Liver (tissue), 3 donors: ENCODE measurements at regions not wholly inside any gene's neighbourhood (a gene's known extent, or its start where the extent isn't known, plus 50 kb on each side); places are given as distances from the start of the nearest gene placed in this dataset.

Experiments
- ATF3 ChIP-seq: IDR thresholded peaks from 2 replicates; pipeline ENCODE4 v1.6.1; 2016; ENCODE audit warnings: antibody characterized with exemption
- CTCF ChIP-seq: fragments of 150-350 bp; IDR thresholded peaks from 2 replicates; pipeline ENCODE4 v1.5.1; 2017; ENCODE audit warnings: improper control_type of control experiment, low read depth, low read length; ENCODE audit not compliant: missing input control
- EGR1 ChIP-seq, 2 donors: IDR thresholded peaks; 2 replicates each; pipeline ENCODE4 v1.6.1; 2016 to 2018; ENCODE audit warnings: antibody characterized with exemption in 2 of 2, low read depth in 2 of 2
- GABPA ChIP-seq, 2 donors: IDR thresholded peaks in 1 of 2; conservative IDR thresholded peaks in 1 of 2; 2 replicates each; pipeline ENCODE4 v1.6.1; 2016; ENCODE audit warnings: antibody characterized with exemption in 2 of 2, mild to moderate bottlenecking in 1 of 2, moderate library complexity in 1 of 2
- JUND ChIP-seq, 2 donors: IDR thresholded peaks; 2 replicates each; pipeline ENCODE4 v1.6.1; 2016; ENCODE audit warnings: antibody characterized with exemption in 2 of 2
- MAX ChIP-seq: IDR thresholded peaks from 2 replicates; pipeline ENCODE4 v1.6.1; 2016; ENCODE audit warnings: antibody characterized with exemption
- RAD21 ChIP-seq, 2 donors: IDR thresholded peaks; 2 replicates each; pipeline ENCODE4 v1.6.1; 2016; ENCODE audit warnings: antibody characterized with exemption in 2 of 2, mild to moderate bottlenecking in 2 of 2
- REST ChIP-seq: IDR thresholded peaks from 2 replicates; pipeline ENCODE4 v1.6.1; 2016; ENCODE audit warnings: antibody characterized with exemption, mild to moderate bottlenecking
- RXRA ChIP-seq, 2 donors: IDR thresholded peaks; 2 replicates each; pipeline ENCODE4 v1.6.1; 2017 to 2018; ENCODE audit warnings: antibody characterized with exemption in 2 of 2, mild to moderate bottlenecking in 1 of 2
- SP1 ChIP-seq: IDR thresholded peaks from 2 replicates; pipeline ENCODE4 v1.6.1; 2018; ENCODE audit warnings: antibody characterized with exemption, mild to moderate bottlenecking
- TAF1 ChIP-seq: conservative IDR thresholded peaks from 2 replicates; pipeline ENCODE4 v1.6.1; 2016; ENCODE audit warnings: antibody characterized with exemption, mild to moderate bottlenecking
- YY1 ChIP-seq: IDR thresholded peaks from 2 replicates; pipeline ENCODE4 v1.6.1; 2016; ENCODE audit warnings: antibody characterized with exemption, mild to moderate bottlenecking
- donor health status: healthy.
- donor health status: healthy.

GRCh38 chr3:153856932-153857331 lies 264.3 kb upstream of the ARHGEF26 start:
- TF ChIP-seq RXRA (IDR thresholded peaks at IDR 0.05), result no peak
- TF ChIP-seq MAX, result no peak
- no peak for TF ChIP-seq YY1
- no peak for TF ChIP-seq CTCF
- no peak for TF ChIP-seq REST
- no peak for TF ChIP-seq RAD21 (IDR thresholded peaks at IDR 0.05)
- TF ChIP-seq TAF1, result no peak
- TF ChIP-seq GABPA (IDR thresholded peaks at IDR 0.05 in 1 of 2, conservative IDR thresholded peaks at IDR 0.05 in 1 of 2), result no peak
- TF ChIP-seq JUND (IDR thresholded peaks at IDR 0.05), result no peak
- TF ChIP-seq SP1, result no peak
- no peak for TF ChIP-seq EGR1 (IDR thresholded peaks at IDR 0.05; ENCODE audit: low read depth in 2 of 2)
- TF ChIP-seq ATF3, result no peak
